Spleen (tissue), 11 donors: ENCODE measurements at regions not wholly inside any gene's neighbourhood (a gene's known extent, or its start where the extent isn't known, plus 50 kb on each side); places are given as distances from the start of the nearest gene placed in this dataset.

Experiments used
- DNase-seq: peaks from one replicate; pipeline ENCODE4 v3.0.0-alpha.2; 2020
- H3K27ac ChIP-seq, 8 donors: fragments of 200-600 bp; sonication (generic) in 7 of 8; 1 replicate in 4 of 8; 2 replicates in 4 of 8; pipeline versions ENCODE4 v1.5.0 to v1.8.0; 2016 to 2021; ENCODE audit warnings: inconsistent platforms in 4 of 8, mild to moderate bottlenecking in 4 of 8, moderate library complexity in 1 of 8
- H3K27me3 ChIP-seq, 7 donors: fragments of 200-600 bp; sonication (generic) in 6 of 7; replicated peaks in 1 of 7; 1 replicate in 4 of 7; 2 replicates in 3 of 7; pipeline versions ENCODE4 v1.5.0 to v1.8.0; 2016 to 2021; ENCODE audit warnings: inconsistent platforms in 3 of 7, mild to moderate bottlenecking in 1 of 7
- H3K36me3 ChIP-seq, 6 donors: fragments of 200-600 bp; sonication (generic) in 5 of 6; 1 replicate in 4 of 6; 2 replicates in 2 of 6; pipeline versions ENCODE4 v1.5.0 to v1.8.0; 2016 to 2021; ENCODE audit warnings: inconsistent platforms in 2 of 6
- H3K4me1 ChIP-seq, 6 donors: fragments of 200-600 bp; sonication (generic) in 5 of 6; 1 replicate in 3 of 6; 2 replicates in 3 of 6; pipeline versions ENCODE4 v1.5.0 to v1.8.0; 2016 to 2021; ENCODE audit warnings: inconsistent platforms in 3 of 6
- H3K4me3 ChIP-seq, 8 donors: fragments of 200-600 bp; sonication (generic) in 7 of 8; 1 replicate in 4 of 8; 2 replicates in 4 of 8; pipeline versions ENCODE4 v1.5.0 to v1.8.0; 2016 to 2021; ENCODE audit warnings: inconsistent platforms in 4 of 8, mild to moderate bottlenecking in 4 of 8, moderate library complexity in 2 of 8
- H3K9me3 ChIP-seq, 8 donors: fragments of 200-600 bp; sonication (generic) in 7 of 8; 1 replicate in 4 of 8; 2 replicates in 4 of 8; pipeline versions ENCODE4 v1.5.0 to v1.8.0; 2016 to 2021; ENCODE audit warnings: inconsistent platforms in 4 of 8
- POLR2A ChIP-seq, 3 donors: fragments of 450-650 bp; IDR thresholded peaks; one replicate each; pipeline ENCODE4 v1.5.1; 2017; ENCODE audit warnings: antibody characterized with exemption in 3 of 3, mild to moderate bottlenecking in 1 of 3
- POLR2AphosphoS5 ChIP-seq, 3 donors: sonication (generic); formaldehyde crosslinking; IDR thresholded peaks; one replicate each; pipeline ENCODE4 v1.5.1; 2017; ENCODE audit warnings: antibody characterized with exemption in 3 of 3
- WGBS, 5 donors: extraction: QIAGEN DNeasy Blood & Tissue Kit in 3 of 5; methylation state at CpG; one replicate each; pipeline versions ENCODE4 v1.1.5 to v1.1.7; 2013 to 2018; 5-methylcytosine and 5-hydroxymethylcytosine counted together
- intact Hi-C: fragments of 100-400 bp; cut with DNase I; formaldehyde crosslinking; loops from one replicate; pipeline ENCODE4 v1.15.0; 2023; ENCODE audit warnings: low total_unique reads
- TF ChIP-seq, protein P1 (sequence below), 11 experiments: fragments of 200-600 bp in 7 of 11; fragments of 450-650 bp in 4 of 11; sonication (generic) in 4 of 11; IDR thresholded peaks in 8 of 11; conservative IDR thresholded peaks in 3 of 11; 1 replicate in 7 of 11; 2 replicates in 4 of 11; pipeline versions ENCODE4 v1.4.0 to v1.8.0; 2016 to 2021; ENCODE audit warnings: antibody characterized with exemption in 11 of 11, inconsistent platforms in 4 of 11, mild to moderate bottlenecking in 1 of 11
- donor health status: healthy with polysubstance abuse.
- donor health status: DM: no; HTN: no; CAD: no; lungs with moderate emphysema.
- donor health status: DM: no; HTN: no; CAD: no.
- donor health status: Bipolar disorder and iron deficiency.
- donor health status: healthy.
- donor health status: DM: no; HTN: no; CAD: no.
- donor health status: DM: yes; HTN: yes; CAD: no.

DNA sequence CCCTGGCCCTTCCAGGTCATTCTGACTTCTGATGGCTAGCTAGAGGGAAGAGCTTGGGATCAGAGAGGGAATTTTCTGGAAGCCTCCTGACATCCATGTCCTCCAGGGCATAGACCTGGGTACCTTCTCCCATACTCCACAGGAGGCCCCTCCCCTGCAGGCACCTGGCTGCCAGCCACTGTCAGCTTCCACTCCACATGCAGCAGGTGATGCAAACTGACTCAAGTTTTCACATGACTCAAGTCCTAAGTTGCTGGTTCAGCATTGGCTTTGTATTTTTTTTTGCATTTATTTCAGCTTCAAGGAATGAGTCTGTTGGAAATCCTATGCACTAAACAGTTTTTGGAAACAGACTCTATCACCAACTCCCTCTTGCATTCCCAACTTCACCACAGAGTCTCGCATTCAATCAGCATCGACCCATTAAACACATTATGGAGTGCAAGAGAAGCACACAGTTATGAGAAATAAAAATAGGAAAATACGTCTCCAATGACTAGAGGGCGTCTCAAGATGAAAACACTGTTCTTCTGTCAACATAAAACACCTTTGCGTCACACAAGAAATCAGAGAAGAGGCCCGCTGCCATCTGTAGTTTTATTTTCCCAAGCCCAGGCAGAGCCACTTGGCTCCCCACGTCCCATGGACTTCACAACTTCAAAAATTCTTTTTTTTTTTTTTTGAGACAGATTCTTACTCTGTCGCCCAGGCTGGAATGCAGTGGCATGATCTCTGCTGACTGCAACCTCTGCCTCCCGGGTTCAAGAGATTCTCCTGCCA, 362.6 kb upstream of the MGMT start:
- 74 to 83% (median 77%) methylated on average over 9 of the region's 9 CpGs for WGBS, 5 donors
- DNase-seq: no peak
- no peaks in the 10 kb centered on the region for H3K27me3 ChIP-seq
- H3K36me3 ChIP-seq: no peaks in the 10 kb centered on the region
- no peak for TF ChIP-seq POLR2A (IDR thresholded peaks at IDR 0.05)
- TF ChIP-seq POLR2AphosphoS5 (IDR thresholded peaks at IDR 0.05): no peak
- TF ChIP-seq, protein P1, sequence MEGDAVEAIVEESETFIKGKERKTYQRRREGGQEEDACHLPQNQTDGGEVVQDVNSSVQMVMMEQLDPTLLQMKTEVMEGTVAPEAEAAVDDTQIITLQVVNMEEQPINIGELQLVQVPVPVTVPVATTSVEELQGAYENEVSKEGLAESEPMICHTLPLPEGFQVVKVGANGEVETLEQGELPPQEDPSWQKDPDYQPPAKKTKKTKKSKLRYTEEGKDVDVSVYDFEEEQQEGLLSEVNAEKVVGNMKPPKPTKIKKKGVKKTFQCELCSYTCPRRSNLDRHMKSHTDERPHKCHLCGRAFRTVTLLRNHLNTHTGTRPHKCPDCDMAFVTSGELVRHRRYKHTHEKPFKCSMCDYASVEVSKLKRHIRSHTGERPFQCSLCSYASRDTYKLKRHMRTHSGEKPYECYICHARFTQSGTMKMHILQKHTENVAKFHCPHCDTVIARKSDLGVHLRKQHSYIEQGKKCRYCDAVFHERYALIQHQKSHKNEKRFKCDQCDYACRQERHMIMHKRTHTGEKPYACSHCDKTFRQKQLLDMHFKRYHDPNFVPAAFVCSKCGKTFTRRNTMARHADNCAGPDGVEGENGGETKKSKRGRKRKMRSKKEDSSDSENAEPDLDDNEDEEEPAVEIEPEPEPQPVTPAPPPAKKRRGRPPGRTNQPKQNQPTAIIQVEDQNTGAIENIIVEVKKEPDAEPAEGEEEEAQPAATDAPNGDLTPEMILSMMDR (IDR thresholded peaks at IDR 0.05 in 8 of 11, conservative IDR thresholded peaks at IDR 0.05 in 3 of 11): no peak
- H3K4me1 ChIP-seq: peaks cover 0 to 2% (median 0%) of the 10 kb centered on the region in 6 donors
- intact Hi-C loops: no loop called here
- no peak overlapping the region for H3K27ac ChIP-seq
- no peaks in the 10 kb centered on the region for H3K9me3 ChIP-seq
- no peak overlapping the region for H3K4me3 ChIP-seq

DNA sequence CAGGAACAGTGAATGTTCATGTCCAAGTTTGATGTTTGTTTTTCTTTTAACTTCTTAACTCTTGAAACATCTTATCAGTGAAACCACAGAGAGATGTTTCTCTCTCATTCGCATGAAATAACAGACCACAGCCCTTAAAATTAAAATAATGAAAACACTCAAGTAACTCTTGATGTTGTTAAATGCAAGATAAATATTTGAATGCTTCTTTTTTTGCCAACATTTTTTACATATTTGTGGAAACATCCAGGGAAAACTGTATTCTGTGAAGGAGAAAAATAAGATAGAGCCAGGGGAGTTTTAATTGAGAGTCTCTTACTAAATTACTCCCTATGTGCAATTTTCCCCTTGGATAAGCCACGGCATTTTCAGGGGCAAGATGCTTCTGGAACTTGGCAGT, 361.8 kb upstream of the MGMT start:
- intact Hi-C loops: no loop called here
- no peaks in the 10 kb centered on the region for H3K27me3 ChIP-seq
- no peak for DNase-seq
- TF ChIP-seq, protein P1 (IDR thresholded peaks at IDR 0.05 in 8 of 11, conservative IDR thresholded peaks at IDR 0.05 in 3 of 11): no peak
- TF ChIP-seq POLR2AphosphoS5 (IDR thresholded peaks at IDR 0.05) (no peak), POLR2A (IDR thresholded peaks at IDR 0.05) (no peak)
- peaks cover 0 to 2% (median 0%) of the 10 kb centered on the region in 6 donors for H3K4me1 ChIP-seq
- H3K27ac ChIP-seq: no peak overlapping the region
- H3K9me3 ChIP-seq: no peaks in the 10 kb centered on the region
- WGBS, 5 donors: 26 to 48% (median 28%) methylated on average over 2 of the region's 2 CpGs
- H3K36me3 ChIP-seq: no peaks in the 10 kb centered on the region
- no peak overlapping the region for H3K4me3 ChIP-seq

DNA sequence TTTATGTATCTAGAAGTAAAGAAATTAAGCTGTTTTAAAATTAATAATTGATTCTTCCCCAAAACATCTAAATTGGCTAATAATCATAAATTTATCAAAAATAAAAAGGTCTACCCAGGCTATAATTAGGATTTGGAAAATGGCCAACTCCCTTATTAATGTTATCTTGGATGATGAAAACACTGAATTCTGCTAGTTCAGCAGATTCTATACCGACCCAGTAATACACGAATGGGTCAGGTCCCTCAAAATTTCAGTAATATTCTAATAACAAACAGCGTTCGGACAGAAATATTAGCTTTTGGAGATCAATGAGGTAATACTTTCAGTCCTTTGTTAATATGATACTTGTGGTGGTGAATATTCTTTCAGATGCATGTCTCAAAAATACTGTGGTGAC, 360.7 kb upstream of the MGMT start:
- no peak overlapping the region for H3K27ac ChIP-seq
- H3K4me3 ChIP-seq: no peak overlapping the region
- WGBS, 5 donors: 84 to 89% (median 87%) methylated on average over 4 of the region's 4 CpGs
- no peak for DNase-seq
- intact Hi-C loops: no loop called here
- H3K9me3 ChIP-seq: no peaks in the 10 kb centered on the region
- no peak for TF ChIP-seq POLR2A (IDR thresholded peaks at IDR 0.05)
- TF ChIP-seq, protein P1 (IDR thresholded peaks at IDR 0.05 in 8 of 11, conservative IDR thresholded peaks at IDR 0.05 in 3 of 11): no peak
- TF ChIP-seq POLR2AphosphoS5 (IDR thresholded peaks at IDR 0.05): no peak
- peaks cover 0 to 2% (median 0%) of the 10 kb centered on the region in 6 donors for H3K4me1 ChIP-seq
- no peaks in the 10 kb centered on the region for H3K36me3 ChIP-seq
- H3K27me3 ChIP-seq: no peaks in the 10 kb centered on the region

DNA sequence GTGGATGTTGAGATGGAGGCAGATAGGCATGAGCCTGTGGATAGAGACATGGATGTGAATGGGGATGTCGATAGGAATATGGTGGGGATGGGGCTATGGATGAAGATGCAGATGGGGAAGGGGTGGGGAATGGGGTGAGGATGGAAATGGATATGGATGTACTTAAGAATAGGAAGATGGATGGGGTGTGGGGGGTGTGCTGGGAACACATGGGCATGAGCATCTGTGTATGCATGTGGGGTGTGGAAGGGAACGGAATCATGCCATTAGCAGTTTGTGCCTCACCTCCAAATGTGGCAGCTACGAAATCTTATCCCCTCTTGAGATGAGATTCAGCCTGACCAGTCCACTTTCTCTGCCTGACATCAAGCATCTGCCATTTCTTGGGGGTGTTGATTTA, 359.5 kb upstream of the MGMT start:
- intact Hi-C loops: no loop called here
- TF ChIP-seq, protein P1 (IDR thresholded peaks at IDR 0.05 in 8 of 11, conservative IDR thresholded peaks at IDR 0.05 in 3 of 11): no peak
- TF ChIP-seq POLR2A (IDR thresholded peaks at IDR 0.05) (no peak), POLR2AphosphoS5 (IDR thresholded peaks at IDR 0.05) (no peak)
- whole genome bisulfite sequencing, 5 donors: 72 to 95% (median 75%) methylated on average over 3 of the region's 3 CpGs
- H3K36me3 ChIP-seq: no peaks in the 10 kb centered on the region
- H3K4me3 ChIP-seq: no peak overlapping the region
- H3K4me1 ChIP-seq: peaks cover 0 to 2% (median 0%) of the 10 kb centered on the region in 6 donors
- no peak for DNase-seq
- no peaks in the 10 kb centered on the region for H3K27me3 ChIP-seq
- H3K27ac ChIP-seq: no peak overlapping the region
- H3K9me3 ChIP-seq: no peaks in the 10 kb centered on the region
